H1 (cell line): ENCODE measurements at regions not wholly inside any gene's neighbourhood (a gene's known extent, or its start where the extent isn't known, plus 50 kb on each side); places are given as distances from the start of the nearest gene placed in this dataset.

ENCODE experiments used
- CTCF ChIA-PET: fragments of 300-600 bp; sonication (Branson Sonifier 250); formaldehyde crosslinking; loops from one replicate; lab custom pipeline; 2021; ENCODE audit not compliant: partially characterized antibody; lab: Charles Lee
- POLR2A ChIA-PET: fragments of 300-600 bp; sonication (Branson Sonifier 250); formaldehyde crosslinking; loops from one replicate; lab custom pipeline; 2021; ENCODE audit warnings: inconsistent platforms; ENCODE audit not compliant: partially characterized antibody; lab: Charles Lee
- DNase-seq, 2 experiments: peaks; one replicate each; pipeline versions ENCODE4 v3.0.0 to v3.0.0-alpha.2; 2010 to 2022; ENCODE audit warnings: low spot score in 2 of 2, low read depth in 1 of 2, mixed read lengths in 1 of 2
- FAIRE-seq: peaks from 2 replicates; lab custom pipeline; 2011; peaks lifted over from hg19 to GRCh38; lab: Jason Lieb, UNC
- H2AFZ ChIP-seq: 2 replicates; pipeline ENCODE4 v1.8.1; 2012; ENCODE audit warnings: low read length, inconsistent platforms
- H2AK5ac ChIP-seq: 2 replicates; pipeline ENCODE4 v1.6.1; 2013; ENCODE audit warnings: low read depth, low read length
- H2BK120ac ChIP-seq: replicated peaks from 2 replicates; pipeline ENCODE3; 2013; ENCODE audit warnings: low read depth, low read length, inconsistent platforms
- H2BK12ac ChIP-seq: 2 replicates; pipeline ENCODE4 v1.6.1; 2013; ENCODE audit warnings: low read depth, low read length
- H2BK15ac ChIP-seq: 2 replicates; pipeline ENCODE4 v1.6.1; 2013; ENCODE audit warnings: low read length
- H2BK20ac ChIP-seq: 2 replicates; pipeline ENCODE4 v1.6.1; 2013; ENCODE audit warnings: low read length
- H2BK5ac ChIP-seq: 2 replicates; pipeline ENCODE4 v1.6.1; 2013; ENCODE audit warnings: low read depth, low read length
- H3K14ac ChIP-seq: 2 replicates; pipeline ENCODE4 v1.6.1; 2013; ENCODE audit warnings: inconsistent platforms; ENCODE audit not compliant: insufficient read length
- H3K18ac ChIP-seq: 2 replicates; pipeline ENCODE4 v1.6.1; 2013; ENCODE audit warnings: low read length; ENCODE audit errors: extremely low read depth
- H3K23ac ChIP-seq: 2 replicates; pipeline ENCODE4 v1.6.1; 2013; ENCODE audit warnings: inconsistent platforms; ENCODE audit not compliant: insufficient read length
- H3K23me2 ChIP-seq: 2 replicates; pipeline ENCODE4 v1.6.1; 2013; ENCODE audit warnings: low read depth, low read length
- H3K27ac ChIP-seq: 2 replicates; pipeline ENCODE4 v1.6.1; 2011; ENCODE audit warnings: low read depth, low read length, inconsistent platforms
- H3K27me3 ChIP-seq, 4 experiments: replicated peaks in 1 of 4; 1 replicate in 1 of 4; 2 replicates in 3 of 4; pipeline versions ENCODE4 v1.6.1 to v1.8.1; 2011 to 2013; ENCODE audit warnings: low read length in 3 of 4, mild to moderate bottlenecking in 3 of 4, inconsistent platforms in 2 of 4, mixed read lengths in 2 of 4, moderate library complexity in 1 of 4; ENCODE audit not compliant: control insufficient read depth in 3 of 4, insufficient read depth in 3 of 4; ENCODE audit errors: extremely low read depth in 1 of 4
- H3K36me3 ChIP-seq, 4 experiments: 2 replicates each; pipeline versions ENCODE4 v1.6.1 to v1.8.1; 2011 to 2013; ENCODE audit warnings: mild to moderate bottlenecking in 4 of 4, low read length in 3 of 4, moderate library complexity in 2 of 4, control low read depth in 1 of 4, inconsistent platforms in 1 of 4; ENCODE audit not compliant: insufficient read depth in 4 of 4, control insufficient read depth in 2 of 4
- H3K4ac ChIP-seq: replicated peaks from 2 replicates; pipeline ENCODE3; 2013; ENCODE audit warnings: low read length, low read depth, mixed read lengths, inconsistent platforms; ENCODE audit not compliant: insufficient read length
- H3K4me1 ChIP-seq, 4 experiments: replicated peaks in 1 of 4; 1 replicate in 1 of 4; 2 replicates in 3 of 4; pipeline versions ENCODE4 v1.6.1 to v1.8.1; 2011 to 2013; ENCODE audit warnings: low read length in 3 of 4, inconsistent platforms in 2 of 4, mixed read lengths in 1 of 4; ENCODE audit not compliant: insufficient read depth in 4 of 4, control insufficient read depth in 3 of 4
- H3K4me2 ChIP-seq, 2 experiments: 2 replicates each; pipeline versions ENCODE4 v1.6.1 to v1.8.1; 2011 to 2013; ENCODE audit warnings: low read depth in 2 of 2, low read length in 2 of 2, control low read depth in 1 of 2, inconsistent platforms in 1 of 2, mild to moderate bottlenecking in 1 of 2; ENCODE audit not compliant: insufficient read depth in 1 of 2
- H3K4me3 ChIP-seq, 4 experiments: fragments of 200-600, 300-600 bp in 1 of 4; sonication (generic), shearing (Covaris generic), sonication (Bioruptor Twin) in 1 of 4; 2 replicates each; pipeline versions ENCODE4 v1.5.1 to v1.8.1; 2011 to 2016; ENCODE audit warnings: low read length in 4 of 4, low read depth in 3 of 4, control low read depth in 2 of 4, inconsistent platforms in 2 of 4, mild to moderate bottlenecking in 2 of 4, mixed read lengths in 1 of 4, moderate library complexity in 1 of 4; ENCODE audit not compliant: insufficient read depth in 2 of 4; ENCODE audit errors: extremely low read depth in 1 of 4
- H3K56ac ChIP-seq: replicated peaks from 2 replicates; pipeline ENCODE3; 2013; ENCODE audit warnings: low read depth, mild to moderate bottlenecking, mixed read lengths, low read length, inconsistent platforms; ENCODE audit not compliant: insufficient read length
- H3K79me1 ChIP-seq: 2 replicates; pipeline ENCODE4 v1.6.1; 2013; ENCODE audit warnings: low read depth, low read length, control low read depth
- H3K79me2 ChIP-seq, 2 experiments: 2 replicates each; pipeline versions ENCODE4 v1.6.1 to v1.8.1; 2012 to 2013; ENCODE audit warnings: low read length in 2 of 2, mild to moderate bottlenecking in 2 of 2, inconsistent platforms in 1 of 2; ENCODE audit not compliant: insufficient read depth in 2 of 2, control insufficient read depth in 1 of 2
- H3K9ac ChIP-seq, 4 experiments: replicated peaks in 1 of 4; 1 replicate in 1 of 4; 2 replicates in 3 of 4; pipeline versions ENCODE4 v1.6.1 to v1.8.1; 2011 to 2013; ENCODE audit warnings: low read depth in 3 of 4, low read length in 3 of 4, control low read depth in 2 of 4, mild to moderate bottlenecking in 2 of 4, moderate library complexity in 2 of 4, inconsistent platforms in 1 of 4; ENCODE audit errors: extremely low read depth in 1 of 4
- H3K9me3 ChIP-seq, 2 experiments: 2 replicates each; pipeline versions ENCODE4 v1.6.1 to v1.8.1; 2012 to 2013; ENCODE audit warnings: mild to moderate bottlenecking in 2 of 2, moderate library complexity in 2 of 2, control low read depth in 1 of 2, inconsistent platforms in 1 of 2, low read depth in 1 of 2, low read length in 1 of 2, mixed read lengths in 1 of 2; ENCODE audit not compliant: insufficient read depth in 2 of 2
- H4K20me1 ChIP-seq, 2 experiments: replicated peaks in 1 of 2; 2 replicates each; pipeline versions ENCODE3 to v1.8.1; 2011 to 2013; ENCODE audit warnings: inconsistent platforms in 2 of 2, low read length in 2 of 2, mild to moderate bottlenecking in 1 of 2; ENCODE audit not compliant: insufficient read depth in 2 of 2, control insufficient read depth in 1 of 2
- H4K5ac ChIP-seq: 2 replicates; pipeline ENCODE4 v1.6.1; 2013; ENCODE audit warnings: low read length, low read depth, mixed read lengths, inconsistent platforms; ENCODE audit not compliant: insufficient read length
- H4K8ac ChIP-seq: 2 replicates; pipeline ENCODE4 v1.8.0; 2013; ENCODE audit warnings: mild to moderate bottlenecking, moderate library complexity, low read length, inconsistent platforms; ENCODE audit not compliant: insufficient read depth; ENCODE audit errors: extremely low read depth
- H4K91ac ChIP-seq: replicated peaks from 2 replicates; pipeline ENCODE3; 2013; ENCODE audit warnings: low read length, mixed read lengths, inconsistent platforms; ENCODE audit not compliant: insufficient read length
- CEBPB ChIP-seq: IDR thresholded peaks from 2 replicates; pipeline ENCODE4 v1.6.1; 2012; ENCODE audit warnings: low read depth, low read length
- CHD1 ChIP-seq: IDR thresholded peaks from 2 replicates; pipeline ENCODE4 v1.6.1; 2012; ENCODE audit warnings: low read depth, low read length, improper control_type of control experiment
- EZH2 ChIP-seq: fragments of 200-600 bp; sonication (generic); IDR thresholded peaks from 2 replicates; pipeline ENCODE4 v1.7.1; 2012; ENCODE audit warnings: low read depth, mild to moderate bottlenecking, moderate library complexity, low read length, inconsistent platforms; ENCODE audit not compliant: severe bottlenecking
- POLR2AphosphoS5 ChIP-seq: IDR thresholded peaks from 2 replicates; pipeline ENCODE4 v1.6.1; 2011; ENCODE audit warnings: low read depth, low read length
- POU5F1 ChIP-seq: IDR thresholded peaks from 2 replicates; pipeline ENCODE4 v1.6.1; 2011; ENCODE audit warnings: low read depth, mild to moderate bottlenecking, low read length, moderate library complexity
- RBBP5 ChIP-seq: IDR thresholded peaks from 2 replicates; pipeline ENCODE4 v1.7.1; 2012; ENCODE audit warnings: low read depth, mild to moderate bottlenecking, inconsistent platforms, low read length, moderate library complexity, borderline replicate concordance
- RFX5 ChIP-seq: IDR thresholded peaks from 2 replicates; pipeline ENCODE4 v1.6.1; 2011; ENCODE audit warnings: low read depth, low read length, improper control_type of control experiment, borderline replicate concordance
- RXRA ChIP-seq: IDR thresholded peaks from 2 replicates; pipeline ENCODE4 v1.6.1; 2011; ENCODE audit warnings: low read depth, mild to moderate bottlenecking, low read length, moderate library complexity; ENCODE audit not compliant: insufficient read depth
- SAP30 ChIP-seq: fragments of 300-600 bp; sonication (generic); IDR thresholded peaks from 2 replicates; pipeline ENCODE4 v1.7.1; 2012; ENCODE audit warnings: low read length, moderate library complexity, mild to moderate bottlenecking, inconsistent platforms; ENCODE audit not compliant: insufficient read depth, insufficient replicate concordance
- SIRT6 ChIP-seq: IDR thresholded peaks from one replicate; pipeline ENCODE4 v1.7.1; 2012; ENCODE audit warnings: low read length, inconsistent platforms
- SIX5 ChIP-seq: IDR thresholded peaks from 2 replicates; pipeline ENCODE4 v1.6.1; 2011; ENCODE audit warnings: mild to moderate bottlenecking, low read depth, low read length
- SP1 ChIP-seq: IDR thresholded peaks from 2 replicates; pipeline ENCODE4 v1.6.1; 2011; ENCODE audit warnings: low read depth, low read length
- TAF7 ChIP-seq: optimal IDR thresholded peaks from 2 replicates; pipeline ENCODE3; 2011; ENCODE audit warnings: low read depth, mild to moderate bottlenecking, inconsistent platforms, low read length, moderate library complexity, borderline replicate concordance
- TCF12 ChIP-seq: IDR thresholded peaks from 2 replicates; pipeline ENCODE4 v1.6.1; 2011; ENCODE audit warnings: low read depth, mild to moderate bottlenecking, low read length
- TEAD4 ChIP-seq: IDR thresholded peaks from 2 replicates; pipeline ENCODE4 v1.6.1; 2012; ENCODE audit warnings: low read depth, low read length, inconsistent platforms, mixed read lengths
- ZNF274 ChIP-seq: IDR thresholded peaks from 2 replicates; pipeline ENCODE4 v1.7.0; 2012; ENCODE audit warnings: low read length, borderline replicate concordance; ENCODE audit errors: extremely low read depth
- WGBS, 2 experiments: shearing (Covaris generic) in 1 of 2; methylation state at CpG; one replicate each; pipeline versions ENCODE4 v1.1.6 to v1.1.7; 2013 to 2015; ENCODE audit warnings: low lambda C conversion rate in 2 of 2, mixed read lengths in 2 of 2, inconsistent platforms in 1 of 2, low coverage in 1 of 2, missing lambda C conversion rate in 1 of 2; ENCODE audit not compliant: insufficient replicate concordance in 2 of 2, insufficient coverage in 1 of 2, insufficient read length in 1 of 2; ENCODE audit errors: extremely low coverage in 1 of 2, missing lambda C conversion rate in 1 of 2; 5-methylcytosine and 5-hydroxymethylcytosine counted together

GRCh38 chr3:159448902-159449301 lies 539.7 kb upstream of the IL12A start:
- H3K4me1 ChIP-seq = peaks cover 2 to 4% (median 3%) of the 10 kb centered on the region in 4 experiments; a peak in 4 of 7 replicates
- no peak overlapping the region for H2BK120ac ChIP-seq
- no peaks in the 10 kb centered on the region for H3K23me2 ChIP-seq
- DNase-seq (no peak), FAIRE-seq (no peak)
- POLR2A ChIA-PET = no interaction called here
- no peak overlapping the region for H3K56ac ChIP-seq
- no peak overlapping the region for H3K14ac ChIP-seq
- no peak overlapping the region for H3K4me3 ChIP-seq
- no peak overlapping the region for H3K9ac ChIP-seq
- no peak overlapping the region for H3K27ac ChIP-seq
- no peak overlapping the region for H2BK5ac ChIP-seq
- no peaks in the 10 kb centered on the region for H3K27me3 ChIP-seq
- no peak overlapping the region for H4K91ac ChIP-seq
- H2AFZ ChIP-seq = no peak overlapping the region
- H2BK12ac ChIP-seq = no peak overlapping the region
- H3K9me3 ChIP-seq = no peaks in the 10 kb centered on the region
- H3K79me1 ChIP-seq = no peaks in the 10 kb centered on the region
- no peak overlapping the region for H3K23ac ChIP-seq
- H3K36me3 ChIP-seq = no peaks in the 10 kb centered on the region
- H4K20me1 ChIP-seq = no peaks in the 10 kb centered on the region
- no peak overlapping the region for H3K18ac ChIP-seq
- H4K8ac ChIP-seq = no peak overlapping the region
- CTCF ChIA-PET = interaction anchor here (1.5 kb wide), 1 partner anchor 20 kb away, joined by 3 read pairs; no protein-coding TSS in a partner anchor
- no peak overlapping the region for H2BK15ac ChIP-seq
- H3K4me2 ChIP-seq = no peak overlapping the region
- no peak overlapping the region for H4K5ac ChIP-seq
- no peaks in the 10 kb centered on the region for H3K79me2 ChIP-seq
- no peak overlapping the region for H2BK20ac ChIP-seq
- H2AK5ac ChIP-seq = no peak overlapping the region
- no peak overlapping the region for H3K4ac ChIP-seq
- TF ChIP-seq TAF7 (no peak), SIX5 (no peak), TCF12 (no peak), POU5F1 (no peak), RBBP5 (no peak), SAP30 (no peak), POLR2AphosphoS5 (no peak), CHD1 (no peak), ZNF274 (no peak), EZH2 (no peak), SIRT6 (no peak), TEAD4 (no peak), RXRA (no peak), RFX5 (no peak), SP1 (no peak), CEBPB (no peak)
- WGBS, 2 experiments = 85% methylated on average over 1 of the region's 1 CpG; no CpG with 5 or more reads in 1 of the 2 experiments
